ENCODE measurements at regions not wholly inside any gene's neighbourhood (a gene's known extent, or its start where the extent isn't known, plus 50 kb on each side); places are given as distances from the start of the nearest gene placed in this dataset.

- TF ChIP-seq, protein P1, sequence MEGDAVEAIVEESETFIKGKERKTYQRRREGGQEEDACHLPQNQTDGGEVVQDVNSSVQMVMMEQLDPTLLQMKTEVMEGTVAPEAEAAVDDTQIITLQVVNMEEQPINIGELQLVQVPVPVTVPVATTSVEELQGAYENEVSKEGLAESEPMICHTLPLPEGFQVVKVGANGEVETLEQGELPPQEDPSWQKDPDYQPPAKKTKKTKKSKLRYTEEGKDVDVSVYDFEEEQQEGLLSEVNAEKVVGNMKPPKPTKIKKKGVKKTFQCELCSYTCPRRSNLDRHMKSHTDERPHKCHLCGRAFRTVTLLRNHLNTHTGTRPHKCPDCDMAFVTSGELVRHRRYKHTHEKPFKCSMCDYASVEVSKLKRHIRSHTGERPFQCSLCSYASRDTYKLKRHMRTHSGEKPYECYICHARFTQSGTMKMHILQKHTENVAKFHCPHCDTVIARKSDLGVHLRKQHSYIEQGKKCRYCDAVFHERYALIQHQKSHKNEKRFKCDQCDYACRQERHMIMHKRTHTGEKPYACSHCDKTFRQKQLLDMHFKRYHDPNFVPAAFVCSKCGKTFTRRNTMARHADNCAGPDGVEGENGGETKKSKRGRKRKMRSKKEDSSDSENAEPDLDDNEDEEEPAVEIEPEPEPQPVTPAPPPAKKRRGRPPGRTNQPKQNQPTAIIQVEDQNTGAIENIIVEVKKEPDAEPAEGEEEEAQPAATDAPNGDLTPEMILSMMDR (IDR thresholded peaks at IDR 0.05), result no peak
- TF ChIP-seq POLR2A (IDR thresholded peaks at IDR 0.05), result no peak
Measured at GRCh38 chr3:184502123-184502667, 59.4 kb upstream of the EPHB3 start.

All from thyroid gland (tissue), 4 donors.